Uterus (tissue), 2 donors: ENCODE measurements at regions not wholly inside any gene's neighbourhood (a gene's known extent, or its start where the extent isn't known, plus 50 kb on each side); places are given as distances from the start of the nearest gene placed in this dataset.

Experiments used
- CTCF ChIP-seq, 4 experiments: fragments of 200-600 bp in 2 of 4; fragments of 450-650 bp in 2 of 4; sonication (generic) in 2 of 4; IDR thresholded peaks; one replicate each; pipeline ENCODE4 v1.5.1; 2016 to 2019; ENCODE audit warnings: antibody characterized with exemption in 4 of 4, mild to moderate bottlenecking in 2 of 4, moderate library complexity in 1 of 4
- POLR2A ChIP-seq, 2 donors: fragments of 450-650 bp; IDR thresholded peaks; one replicate each; pipeline ENCODE4 v1.6.1; 2016; ENCODE audit warnings: antibody characterized with exemption in 2 of 2, mild to moderate bottlenecking in 1 of 2, moderate library complexity in 1 of 2

- TF ChIP-seq POLR2A (IDR thresholded peaks at IDR 0.05): no peak
- TF ChIP-seq CTCF (IDR thresholded peaks at IDR 0.05): no peak
These were observed 195.8 kb downstream of the RAD51AP2 start for GRCh38 chr2:17322461-17322860.
